ENCODE measurements at regions not wholly inside any gene's neighbourhood (a gene's known extent, or its start where the extent isn't known, plus 50 kb on each side); places are given as distances from the start of the nearest gene placed in this dataset.

- H3K27ac ChIP-seq (ENCODE audit: low read depth, low read length) = no peak overlapping the region
- peaks cover 0 to 17% (median 3%) of the 10 kb centered on the region in 5 donors for H3K4me1 ChIP-seq (ENCODE audit: control insufficient read depth in 5 of 5, insufficient read depth in 5 of 5, low read length in 5 of 5)
- no peaks in the 10 kb centered on the region for H3K36me3 ChIP-seq (ENCODE audit: control insufficient read depth in 5 of 5, insufficient read depth in 5 of 5, low read length in 5 of 5)
- H3K27me3 ChIP-seq (ENCODE audit: control insufficient read depth in 5 of 5, insufficient read depth in 4 of 5, low read length in 5 of 5) = peaks cover 0 to 3% (median 3%) of the 10 kb centered on the region in 5 donors
- H3K9me3 ChIP-seq (ENCODE audit: control insufficient read depth in 5 of 5, low read length in 5 of 5) = no peaks in the 10 kb centered on the region
- no peak overlapping the region for H3K4me3 ChIP-seq (ENCODE audit: low read depth in 1 of 5, low read length in 5 of 5)
- no peak overlapping the region for H3K9ac ChIP-seq (ENCODE audit: low read length in 5 of 5)
These were observed 183.6 kb downstream of the NSG2 start for GRCh38 chr5:174229068-174229467.

GRCh38 chr5:174229514-174230370 is 184.2 kb downstream of the NSG2 start:
- Histone ChIP-seq H3K36me3 (ENCODE audit: control insufficient read depth in 5 of 5, insufficient read depth in 5 of 5, low read length in 5 of 5) (no peaks in the 10 kb centered on the region), H3K27me3 (ENCODE audit: control insufficient read depth in 5 of 5, insufficient read depth in 4 of 5, low read length in 5 of 5) (peaks cover 0 to 5% (median 3%) of the 10 kb centered on the region in 5 donors), H3K4me3 (ENCODE audit: low read depth in 1 of 5, low read length in 5 of 5) (no peak overlapping the region), H3K9me3 (ENCODE audit: control insufficient read depth in 5 of 5, low read length in 5 of 5) (no peaks in the 10 kb centered on the region), H3K4me1 (ENCODE audit: control insufficient read depth in 5 of 5, insufficient read depth in 5 of 5, low read length in 5 of 5) (peaks cover 0 to 17% (median 3%) of the 10 kb centered on the region in 5 donors), H3K27ac (ENCODE audit: low read depth, low read length) (no peak overlapping the region), H3K9ac (ENCODE audit: low read length in 5 of 5) (no peak overlapping the region)

GRCh38 chr5:174231956-174232487 is 186.5 kb downstream of the NSG2 start:
- peaks cover 0 to 17% (median 3%) of the 10 kb centered on the region in 5 donors for H3K4me1 ChIP-seq (ENCODE audit: control insufficient read depth in 5 of 5, insufficient read depth in 5 of 5, low read length in 5 of 5)
- H3K4me3 ChIP-seq (ENCODE audit: low read depth in 1 of 5, low read length in 5 of 5) = no peak overlapping the region
- H3K9ac ChIP-seq (ENCODE audit: low read length in 5 of 5) = no peak overlapping the region
- H3K36me3 ChIP-seq (ENCODE audit: control insufficient read depth in 5 of 5, insufficient read depth in 5 of 5, low read length in 5 of 5) = no peaks in the 10 kb centered on the region
- no peaks in the 10 kb centered on the region for H3K9me3 ChIP-seq (ENCODE audit: control insufficient read depth in 5 of 5, low read length in 5 of 5)
- H3K27ac ChIP-seq (ENCODE audit: low read depth, low read length) = no peak overlapping the region
- peaks cover 0 to 9% (median 3%) of the 10 kb centered on the region in 5 donors for H3K27me3 ChIP-seq (ENCODE audit: control insufficient read depth in 5 of 5, insufficient read depth in 4 of 5, low read length in 5 of 5)

- peaks cover 0 to 3% (median 2%) of the 10 kb centered on the region in 5 donors for H3K9me3 ChIP-seq (ENCODE audit: control insufficient read depth in 5 of 5, low read length in 5 of 5)
- H3K36me3 ChIP-seq (ENCODE audit: control insufficient read depth in 5 of 5, insufficient read depth in 5 of 5, low read length in 5 of 5) = no peaks in the 10 kb centered on the region
- peaks cover 0 to 15% (median 3%) of the 10 kb centered on the region in 5 donors for H3K4me1 ChIP-seq (ENCODE audit: control insufficient read depth in 5 of 5, insufficient read depth in 5 of 5, low read length in 5 of 5)
- no peak overlapping the region for H3K9ac ChIP-seq (ENCODE audit: low read length in 5 of 5)
- no peak overlapping the region for H3K27ac ChIP-seq (ENCODE audit: low read depth, low read length)
- peaks cover 0 to 9% (median 3%) of the 10 kb centered on the region in 5 donors for H3K27me3 ChIP-seq (ENCODE audit: control insufficient read depth in 5 of 5, insufficient read depth in 4 of 5, low read length in 5 of 5)
- no peak overlapping the region for H3K4me3 ChIP-seq (ENCODE audit: low read depth in 1 of 5, low read length in 5 of 5)
These were observed 188.9 kb downstream of the NSG2 start for GRCh38 chr5:174234388-174234787.

- peaks cover 0 to 4% (median 0%) of the 10 kb centered on the region in 5 donors for H3K4me1 ChIP-seq (ENCODE audit: control insufficient read depth in 5 of 5, insufficient read depth in 5 of 5, low read length in 5 of 5)
These were observed 189.9 kb downstream of the NSG2 start for GRCh38 chr5:174235221-174236011.

GRCh38 chr5:174236070-174236469 is 190.6 kb downstream of the NSG2 start:
- H3K9ac ChIP-seq (ENCODE audit: low read length in 5 of 5) = no peak overlapping the region
- no peaks in the 10 kb centered on the region for H3K36me3 ChIP-seq (ENCODE audit: control insufficient read depth in 5 of 5, insufficient read depth in 5 of 5, low read length in 5 of 5)
- peaks cover 0 to 9% (median 3%) of the 10 kb centered on the region in 5 donors for H3K27me3 ChIP-seq (ENCODE audit: control insufficient read depth in 5 of 5, insufficient read depth in 4 of 5, low read length in 5 of 5)
- H3K4me1 ChIP-seq (ENCODE audit: control insufficient read depth in 5 of 5, insufficient read depth in 5 of 5, low read length in 5 of 5) = peaks cover 0 to 3% (median 0%) of the 10 kb centered on the region in 5 donors
- no peak overlapping the region for H3K4me3 ChIP-seq (ENCODE audit: low read depth in 1 of 5, low read length in 5 of 5)
- no peak overlapping the region for H3K27ac ChIP-seq (ENCODE audit: low read depth, low read length)
- peaks cover 0 to 9% (median 7%) of the 10 kb centered on the region in 5 donors for H3K9me3 ChIP-seq (ENCODE audit: control insufficient read depth in 5 of 5, low read length in 5 of 5)

More at GRCh38 chr5:174235221-174236011, 189.9 kb downstream of the NSG2 start:
- Histone ChIP-seq H3K27me3 (ENCODE audit: control insufficient read depth in 5 of 5, insufficient read depth in 4 of 5, low read length in 5 of 5) (peaks cover 0 to 9% (median 3%) of the 10 kb centered on the region in 5 donors), H3K27ac (ENCODE audit: low read depth, low read length) (no peak overlapping the region), H3K9me3 (ENCODE audit: control insufficient read depth in 5 of 5, low read length in 5 of 5) (peaks cover 0 to 9% (median 7%) of the 10 kb centered on the region in 5 donors), H3K9ac (ENCODE audit: low read length in 5 of 5) (no peak overlapping the region), H3K36me3 (ENCODE audit: control insufficient read depth in 5 of 5, insufficient read depth in 5 of 5, low read length in 5 of 5) (no peaks in the 10 kb centered on the region), H3K4me3 (ENCODE audit: low read depth in 1 of 5, low read length in 5 of 5) (no peak overlapping the region)

- H3K4me3 ChIP-seq (ENCODE audit: low read depth in 1 of 5, low read length in 5 of 5) = no peak overlapping the region
- H3K9ac ChIP-seq (ENCODE audit: low read length in 5 of 5) = no peak overlapping the region
- H3K27ac ChIP-seq (ENCODE audit: low read depth, low read length) = no peak overlapping the region
- no peaks in the 10 kb centered on the region for H3K36me3 ChIP-seq (ENCODE audit: control insufficient read depth in 5 of 5, insufficient read depth in 5 of 5, low read length in 5 of 5)
- peaks cover 0 to 13% (median 9%) of the 10 kb centered on the region in 5 donors for H3K9me3 ChIP-seq (ENCODE audit: control insufficient read depth in 5 of 5, low read length in 5 of 5)
- no peaks in the 10 kb centered on the region for H3K4me1 ChIP-seq (ENCODE audit: control insufficient read depth in 5 of 5, insufficient read depth in 5 of 5, low read length in 5 of 5)
- H3K27me3 ChIP-seq (ENCODE audit: control insufficient read depth in 5 of 5, insufficient read depth in 4 of 5, low read length in 5 of 5) = peaks cover 0 to 7% (median 0%) of the 10 kb centered on the region in 5 donors
These were observed 194.2 kb downstream of the NSG2 start for GRCh38 chr5:174239718-174240117.

- H3K27ac ChIP-seq (ENCODE audit: low read depth, low read length) = no peak overlapping the region
- peaks cover 0 to 13% (median 9%) of the 10 kb centered on the region in 5 donors for H3K9me3 ChIP-seq (ENCODE audit: control insufficient read depth in 5 of 5, low read length in 5 of 5)
- H3K27me3 ChIP-seq (ENCODE audit: control insufficient read depth in 5 of 5, insufficient read depth in 4 of 5, low read length in 5 of 5) = peaks cover 0 to 13% (median 0%) of the 10 kb centered on the region in 5 donors
- no peaks in the 10 kb centered on the region for H3K36me3 ChIP-seq (ENCODE audit: control insufficient read depth in 5 of 5, insufficient read depth in 5 of 5, low read length in 5 of 5)
- peaks cover 0 to 7% (median 0%) of the 10 kb centered on the region in 5 donors for H3K4me1 ChIP-seq (ENCODE audit: control insufficient read depth in 5 of 5, insufficient read depth in 5 of 5, low read length in 5 of 5)
- H3K9ac ChIP-seq (ENCODE audit: low read length in 5 of 5) = no peak overlapping the region
- H3K4me3 ChIP-seq (ENCODE audit: low read depth in 1 of 5, low read length in 5 of 5) = no peak overlapping the region
These were observed 197.1 kb downstream of the NSG2 start for GRCh38 chr5:174242573-174242972.

- peaks cover 0 to 13% (median 9%) of the 10 kb centered on the region in 5 donors for H3K9me3 ChIP-seq (ENCODE audit: control insufficient read depth in 5 of 5, low read length in 5 of 5)
- H3K27ac ChIP-seq (ENCODE audit: low read depth, low read length) = no peak overlapping the region
- H3K27me3 ChIP-seq (ENCODE audit: control insufficient read depth in 5 of 5, insufficient read depth in 4 of 5, low read length in 5 of 5) = peaks cover 0 to 14% (median 0%) of the 10 kb centered on the region in 5 donors
- H3K9ac ChIP-seq (ENCODE audit: low read length in 5 of 5) = no peak overlapping the region
- H3K4me3 ChIP-seq (ENCODE audit: low read depth in 1 of 5, low read length in 5 of 5) = no peak overlapping the region
- H3K4me1 ChIP-seq (ENCODE audit: control insufficient read depth in 5 of 5, insufficient read depth in 5 of 5, low read length in 5 of 5) = peaks cover 0 to 7% (median 0%) of the 10 kb centered on the region in 5 donors
- no peaks in the 10 kb centered on the region for H3K36me3 ChIP-seq (ENCODE audit: control insufficient read depth in 5 of 5, insufficient read depth in 5 of 5, low read length in 5 of 5)
These were observed 198.4 kb downstream of the NSG2 start for GRCh38 chr5:174243904-174244303.
